ENCODE measurements at regions not wholly inside any gene's neighbourhood (a gene's known extent, or its start where the extent isn't known, plus 50 kb on each side); places are given as distances from the start of the nearest gene placed in this dataset.

DNA sequence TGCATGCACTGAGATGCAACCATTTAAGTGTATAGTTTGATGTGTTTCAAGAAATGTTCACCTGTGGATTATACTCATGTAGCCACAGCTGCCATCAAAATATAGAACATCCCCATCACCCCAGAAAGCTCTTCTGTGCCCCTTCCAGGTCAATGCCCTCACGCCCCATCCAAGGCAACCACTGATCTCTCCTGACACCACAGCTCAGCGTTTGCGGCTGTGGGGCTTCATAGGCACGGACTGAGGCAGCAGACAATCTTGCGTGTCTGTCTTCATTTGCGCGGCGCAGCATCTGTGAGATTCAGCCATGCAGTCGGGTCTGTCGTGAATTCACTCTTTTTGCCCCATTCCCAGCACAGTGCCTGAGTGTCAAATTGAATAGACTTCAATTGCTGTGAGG is 153.8 kb upstream of the UQCRFS1 start:
- H3K9ac ChIP-seq (ENCODE audit: low read length) = no peak overlapping the region
- no peaks in the 10 kb centered on the region for H3K9me2 ChIP-seq (ENCODE audit: insufficient read depth, low read length)
- H3K27me3 ChIP-seq (ENCODE audit: insufficient read depth, low read depth, low read length) = peaks cover 13% of the 10 kb centered on the region
- no peaks in the 10 kb centered on the region for H3K36me3 ChIP-seq (ENCODE audit: insufficient read depth, low read length)
- H3K79me2 ChIP-seq (replicated peaks; ENCODE audit: insufficient read depth, low read length) = no peaks in the 10 kb centered on the region
- no peaks in the 10 kb centered on the region for H3K9me3 ChIP-seq (ENCODE audit: low read length)
- no peak overlapping the region for H3K27ac ChIP-seq (ENCODE audit: low read length)
- no peaks in the 10 kb centered on the region for H4K20me1 ChIP-seq (ENCODE audit: insufficient read depth)
- H3F3A ChIP-seq (ENCODE audit: insufficient read depth, low read length, poor library complexity, severe bottlenecking) = no peaks in the 10 kb centered on the region
- no peak overlapping the region for H2AFZ ChIP-seq (ENCODE audit: low read depth, low read length)
- no peak overlapping the region for H3K4me2 ChIP-seq (ENCODE audit: low read length)
- TF ChIP-seq REST (IDR thresholded peaks at IDR 0.05; ENCODE audit: borderline replicate concordance) (no peak), TAF1 (IDR thresholded peaks at IDR 0.05; ENCODE audit: low read depth) (no peak), RAD21 (conservative IDR thresholded peaks at IDR 0.05) (no peak), SMC3 (conservative IDR thresholded peaks at IDR 0.05; ENCODE audit: poor library complexity) (no peak), MXI1 (conservative IDR thresholded peaks at IDR 0.05; ENCODE audit: poor library complexity, severe bottlenecking) (no peak), EZH2 (IDR thresholded peaks at IDR 0.05; ENCODE audit: borderline replicate concordance, insufficient read depth, low read length, poor library complexity, severe bottlenecking) (no peak), EP300 (conservative IDR thresholded peaks at IDR 0.05; ENCODE audit: poor library complexity, severe bottlenecking) (no peak), POLR2AphosphoS5 (IDR thresholded peaks at IDR 0.05) (no peak)
- TF ChIP-seq, protein P1, sequence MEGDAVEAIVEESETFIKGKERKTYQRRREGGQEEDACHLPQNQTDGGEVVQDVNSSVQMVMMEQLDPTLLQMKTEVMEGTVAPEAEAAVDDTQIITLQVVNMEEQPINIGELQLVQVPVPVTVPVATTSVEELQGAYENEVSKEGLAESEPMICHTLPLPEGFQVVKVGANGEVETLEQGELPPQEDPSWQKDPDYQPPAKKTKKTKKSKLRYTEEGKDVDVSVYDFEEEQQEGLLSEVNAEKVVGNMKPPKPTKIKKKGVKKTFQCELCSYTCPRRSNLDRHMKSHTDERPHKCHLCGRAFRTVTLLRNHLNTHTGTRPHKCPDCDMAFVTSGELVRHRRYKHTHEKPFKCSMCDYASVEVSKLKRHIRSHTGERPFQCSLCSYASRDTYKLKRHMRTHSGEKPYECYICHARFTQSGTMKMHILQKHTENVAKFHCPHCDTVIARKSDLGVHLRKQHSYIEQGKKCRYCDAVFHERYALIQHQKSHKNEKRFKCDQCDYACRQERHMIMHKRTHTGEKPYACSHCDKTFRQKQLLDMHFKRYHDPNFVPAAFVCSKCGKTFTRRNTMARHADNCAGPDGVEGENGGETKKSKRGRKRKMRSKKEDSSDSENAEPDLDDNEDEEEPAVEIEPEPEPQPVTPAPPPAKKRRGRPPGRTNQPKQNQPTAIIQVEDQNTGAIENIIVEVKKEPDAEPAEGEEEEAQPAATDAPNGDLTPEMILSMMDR (IDR thresholded peaks at IDR 0.05; ENCODE audit: poor library complexity, severe bottlenecking) = no peak
- H3K4me3 ChIP-seq (ENCODE audit: low read length) = no peak overlapping the region

DNA sequence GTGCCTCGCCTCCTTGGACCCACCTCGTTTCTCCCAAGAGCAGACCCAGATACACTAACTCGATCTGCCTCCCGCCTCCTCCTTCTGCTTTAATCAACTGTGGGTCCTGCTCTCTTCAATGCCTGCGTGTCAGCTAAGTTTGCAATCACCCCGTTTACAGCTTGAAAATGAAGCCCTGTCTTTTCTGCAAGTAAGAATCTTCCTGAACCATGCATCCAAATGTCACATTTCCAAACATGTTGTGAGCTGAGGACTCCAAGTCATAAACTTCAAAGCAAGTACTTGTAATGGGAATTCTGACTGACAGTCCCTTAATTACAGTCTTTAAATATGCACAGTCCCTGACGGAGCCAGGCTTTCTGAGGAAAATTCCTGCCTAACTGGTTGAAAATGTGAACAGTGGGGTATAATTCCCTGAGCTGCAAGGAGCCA is 154.9 kb upstream of the UQCRFS1 start:
- H3F3A ChIP-seq (ENCODE audit: insufficient read depth, low read length, poor library complexity, severe bottlenecking) = no peaks in the 10 kb centered on the region
- H3K79me2 ChIP-seq (replicated peaks; ENCODE audit: insufficient read depth, low read length) = no peaks in the 10 kb centered on the region
- peak overlapping the region; percentile 54 for H3K27ac ChIP-seq (ENCODE audit: low read length)
- TF ChIP-seq REST (IDR thresholded peaks at IDR 0.05; ENCODE audit: borderline replicate concordance) (peak; percentile 86), EP300 (conservative IDR thresholded peaks at IDR 0.05; ENCODE audit: poor library complexity, severe bottlenecking) (peak; percentile 44), POLR2AphosphoS5 (IDR thresholded peaks at IDR 0.05) (peak; percentile 30), EZH2 (IDR thresholded peaks at IDR 0.05; ENCODE audit: borderline replicate concordance, insufficient read depth, low read length, poor library complexity, severe bottlenecking) (no peak), SMC3 (conservative IDR thresholded peaks at IDR 0.05; ENCODE audit: poor library complexity) (no peak), MXI1 (conservative IDR thresholded peaks at IDR 0.05; ENCODE audit: poor library complexity, severe bottlenecking) (no peak), RAD21 (conservative IDR thresholded peaks at IDR 0.05) (no peak), TAF1 (IDR thresholded peaks at IDR 0.05; ENCODE audit: low read depth) (no peak)
- TF ChIP-seq, protein P1 (IDR thresholded peaks at IDR 0.05; ENCODE audit: poor library complexity, severe bottlenecking) = no peak
- no peak overlapping the region for H3K4me2 ChIP-seq (ENCODE audit: low read length)
- H3K27me3 ChIP-seq (ENCODE audit: insufficient read depth, low read depth, low read length) = peaks cover 13% of the 10 kb centered on the region
- H2AFZ ChIP-seq (ENCODE audit: low read depth, low read length) = no peak overlapping the region
- H3K9ac ChIP-seq (ENCODE audit: low read length) = no peak overlapping the region
- peak overlapping the region; percentile 6 for H3K4me3 ChIP-seq (ENCODE audit: low read length)
- no peaks in the 10 kb centered on the region for H3K36me3 ChIP-seq (ENCODE audit: insufficient read depth, low read length)
- H4K20me1 ChIP-seq (ENCODE audit: insufficient read depth) = no peaks in the 10 kb centered on the region
- no peaks in the 10 kb centered on the region for H3K9me3 ChIP-seq (ENCODE audit: low read length)
- no peaks in the 10 kb centered on the region for H3K9me2 ChIP-seq (ENCODE audit: insufficient read depth, low read length)

All from neural cell (in vitro differentiated cells).